SU-DHL-6 (cell line): ENCODE measurements at regions not wholly inside any gene's neighbourhood (a gene's known extent, or its start where the extent isn't known, plus 50 kb on each side); places are given as distances from the start of the nearest gene placed in this dataset.

Experiments used
- H2AFZ ChIP-seq: fragments of 200-600 bp; sonication (generic); 2 replicates; pipeline ENCODE4 v1.6.1; 2014; ENCODE audit warnings: low read depth, mild to moderate bottlenecking, moderate library complexity, mixed read lengths, antibody characterized with exemption, low read length; ENCODE audit not compliant: severe bottlenecking
- H3F3A ChIP-seq: fragments of 200-600 bp; shearing (Covaris generic); 2 replicates; pipeline ENCODE4 v1.6.0; 2016; ENCODE audit warnings: antibody characterized with exemption, mild to moderate bottlenecking; ENCODE audit not compliant: insufficient read depth
- H3K27ac ChIP-seq: fragments of 200-600 bp; sonication (generic); 2 replicates; pipeline ENCODE4 v1.5.1; 2016; ENCODE audit warnings: low read depth, mild to moderate bottlenecking, low read length, moderate library complexity, mixed read lengths
- H3K27me3 ChIP-seq: fragments of 200-600 bp; sonication (generic), shearing (Covaris generic); 2 replicates; pipeline ENCODE4 v1.6.0; 2014; ENCODE audit warnings: mild to moderate bottlenecking, low read length
- H3K36me3 ChIP-seq: fragments of 200-600 bp; sonication (generic); 2 replicates; pipeline ENCODE4 v1.6.1; 2014; ENCODE audit warnings: mild to moderate bottlenecking, low read length, mixed read lengths
- H3K4me2 ChIP-seq: fragments of 300-600, 200-600 bp; shearing (Covaris generic), sonication (generic); 2 replicates; pipeline ENCODE4 v1.6.0; 2014; ENCODE audit warnings: low read length, low read depth, mild to moderate bottlenecking; ENCODE audit not compliant: poor library complexity, severe bottlenecking
- H3K4me3 ChIP-seq: fragments of 200-600 bp; sonication (generic); 2 replicates; pipeline ENCODE4 v1.5.1; 2014; ENCODE audit warnings: antibody characterized with exemption, low read length, mild to moderate bottlenecking, mixed read lengths; ENCODE audit not compliant: insufficient read depth, poor library complexity, severe bottlenecking
- H3K79me2 ChIP-seq: fragments of 200-600 bp; sonication (generic); 2 replicates; pipeline ENCODE4 v1.6.1; 2014; ENCODE audit warnings: mild to moderate bottlenecking, low read length, moderate library complexity; ENCODE audit not compliant: insufficient read depth
- H3K9ac ChIP-seq: fragments of 200-600 bp; sonication (generic); 2 replicates; pipeline ENCODE4 v1.7.0; 2014; ENCODE audit warnings: mild to moderate bottlenecking, low read length
- H3K9me2 ChIP-seq: fragments of 200-600 bp; sonication (generic); replicated peaks from 2 replicates; pipeline ENCODE4 v1.6.1; 2014; ENCODE audit warnings: low read length; ENCODE audit not compliant: insufficient read depth
- H3K9me3 ChIP-seq: fragments of 200-600 bp; sonication (generic); 2 replicates; pipeline ENCODE4 v1.6.1; 2014; ENCODE audit warnings: low read length, mixed read lengths; ENCODE audit not compliant: insufficient read depth
- H4K20me1 ChIP-seq: fragments of 200-600 bp; sonication (generic); 2 replicates; pipeline ENCODE4 v1.6.1; 2014; ENCODE audit warnings: low read depth, mild to moderate bottlenecking, antibody characterized with exemption, low read length, moderate library complexity, mixed read lengths
- EZH2phosphoT487 ChIP-seq: fragments of 200-600 bp; sonication (generic), shearing (Covaris generic); conservative IDR thresholded peaks from 2 replicates; pipeline ENCODE4 v1.6.1; 2018; ENCODE audit warnings: mild to moderate bottlenecking, antibody characterized with exemption, low read length, moderate library complexity, mixed read lengths
- TF ChIP-seq, protein P1 (sequence below): fragments of 200-600 bp; sonication (generic); IDR thresholded peaks from one replicate; pipeline ENCODE4 v1.5.1; 2017; ENCODE audit warnings: antibody characterized with exemption, mild to moderate bottlenecking, low read length, moderate library complexity; ENCODE audit not compliant: insufficient read depth, poor library complexity, severe bottlenecking

- H3K9me3 ChIP-seq: no peaks in the 10 kb centered on the region
- H3K4me2 ChIP-seq: no peak overlapping the region
- H3K27ac ChIP-seq: no peak overlapping the region
- TF ChIP-seq EZH2phosphoT487: no peak
- TF ChIP-seq, protein P1, sequence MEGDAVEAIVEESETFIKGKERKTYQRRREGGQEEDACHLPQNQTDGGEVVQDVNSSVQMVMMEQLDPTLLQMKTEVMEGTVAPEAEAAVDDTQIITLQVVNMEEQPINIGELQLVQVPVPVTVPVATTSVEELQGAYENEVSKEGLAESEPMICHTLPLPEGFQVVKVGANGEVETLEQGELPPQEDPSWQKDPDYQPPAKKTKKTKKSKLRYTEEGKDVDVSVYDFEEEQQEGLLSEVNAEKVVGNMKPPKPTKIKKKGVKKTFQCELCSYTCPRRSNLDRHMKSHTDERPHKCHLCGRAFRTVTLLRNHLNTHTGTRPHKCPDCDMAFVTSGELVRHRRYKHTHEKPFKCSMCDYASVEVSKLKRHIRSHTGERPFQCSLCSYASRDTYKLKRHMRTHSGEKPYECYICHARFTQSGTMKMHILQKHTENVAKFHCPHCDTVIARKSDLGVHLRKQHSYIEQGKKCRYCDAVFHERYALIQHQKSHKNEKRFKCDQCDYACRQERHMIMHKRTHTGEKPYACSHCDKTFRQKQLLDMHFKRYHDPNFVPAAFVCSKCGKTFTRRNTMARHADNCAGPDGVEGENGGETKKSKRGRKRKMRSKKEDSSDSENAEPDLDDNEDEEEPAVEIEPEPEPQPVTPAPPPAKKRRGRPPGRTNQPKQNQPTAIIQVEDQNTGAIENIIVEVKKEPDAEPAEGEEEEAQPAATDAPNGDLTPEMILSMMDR: no peak
- no peaks in the 10 kb centered on the region for H3F3A ChIP-seq
- no peaks in the 10 kb centered on the region for H3K9me2 ChIP-seq
- no peak overlapping the region for H3K9ac ChIP-seq
- H4K20me1 ChIP-seq: no peaks in the 10 kb centered on the region
- H3K27me3 ChIP-seq: no peaks in the 10 kb centered on the region
- no peaks in the 10 kb centered on the region for H3K79me2 ChIP-seq
- H3K36me3 ChIP-seq: no peaks in the 10 kb centered on the region
- H3K4me3 ChIP-seq: no peak overlapping the region
- H2AFZ ChIP-seq: no peak overlapping the region
Observed at GRCh38 chr2:235112365-235112764, 160.5 kb downstream of the SH3BP4 start.

DNA sequence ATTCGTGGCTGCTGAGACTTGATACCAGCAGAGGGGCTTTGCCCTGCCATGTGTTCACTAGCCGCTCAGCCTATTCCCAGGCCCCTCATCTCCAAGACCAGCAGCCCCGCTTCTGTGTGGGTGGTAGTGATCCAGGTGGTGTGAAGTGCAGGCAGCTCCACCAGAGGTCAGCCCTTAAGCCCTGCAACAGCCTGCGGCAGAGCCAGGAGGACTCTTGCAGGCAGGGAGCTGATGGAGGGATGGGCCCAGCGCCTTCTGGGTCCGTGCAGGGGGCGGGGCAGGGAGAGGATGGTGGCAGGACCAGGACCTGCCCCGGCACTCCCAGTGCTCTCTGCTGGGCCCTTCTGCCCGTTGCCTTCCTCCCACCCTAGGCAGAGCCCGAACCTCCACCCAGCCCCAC lies 162.0 kb downstream of the SH3BP4 start:
- no peaks in the 10 kb centered on the region for H3K9me2 ChIP-seq
- TF ChIP-seq, protein P1: no peak

GRCh38 chr2:235114286-235114685 lies 162.5 kb downstream of the SH3BP4 start:
- Histone ChIP-seq H3K79me2 (no peaks in the 10 kb centered on the region), H3K36me3 (no peaks in the 10 kb centered on the region), H3K9ac (no peak overlapping the region), H3K27ac (no peak overlapping the region), H3K9me3 (no peaks in the 10 kb centered on the region), H3K4me2 (no peak overlapping the region), H4K20me1 (no peaks in the 10 kb centered on the region), H3K4me3 (no peak overlapping the region), H3F3A (no peaks in the 10 kb centered on the region), H3K9me2 (no peaks in the 10 kb centered on the region), H2AFZ (no peak overlapping the region), H3K27me3 (no peaks in the 10 kb centered on the region)
- no peak for TF ChIP-seq EZH2phosphoT487
- TF ChIP-seq, protein P1: no peak

More for the DNA sequence above, 162.0 kb downstream of the SH3BP4 start:
- H3K27me3 ChIP-seq: no peaks in the 10 kb centered on the region
- no peaks in the 10 kb centered on the region for H3K36me3 ChIP-seq
- no peak overlapping the region for H3K4me2 ChIP-seq
- no peak overlapping the region for H2AFZ ChIP-seq
- H3F3A ChIP-seq: no peaks in the 10 kb centered on the region
- no peaks in the 10 kb centered on the region for H4K20me1 ChIP-seq
- no peak overlapping the region for H3K9ac ChIP-seq
- H3K4me3 ChIP-seq: no peak overlapping the region
- no peak overlapping the region for H3K27ac ChIP-seq
- no peaks in the 10 kb centered on the region for H3K79me2 ChIP-seq
- no peaks in the 10 kb centered on the region for H3K9me3 ChIP-seq

GRCh38 chr2:235115521-235115920 lies 163.7 kb downstream of the SH3BP4 start:
- no peak overlapping the region for H3K4me3 ChIP-seq
- H3K4me2 ChIP-seq: no peak overlapping the region
- no peak overlapping the region for H3K27ac ChIP-seq
- no peak overlapping the region for H2AFZ ChIP-seq
- H3K36me3 ChIP-seq: no peaks in the 10 kb centered on the region
- no peaks in the 10 kb centered on the region for H3F3A ChIP-seq
- no peak for TF ChIP-seq EZH2phosphoT487
- TF ChIP-seq, protein P1: no peak
- H3K9ac ChIP-seq: no peak overlapping the region
- H4K20me1 ChIP-seq: no peaks in the 10 kb centered on the region
- H3K9me2 ChIP-seq: no peaks in the 10 kb centered on the region
- H3K9me3 ChIP-seq: no peaks in the 10 kb centered on the region
- no peaks in the 10 kb centered on the region for H3K27me3 ChIP-seq
- H3K79me2 ChIP-seq: no peaks in the 10 kb centered on the region
